Loucy (cell line): ENCODE measurements at regions not wholly inside any gene's neighbourhood (a gene's known extent, or its start where the extent isn't known, plus 50 kb on each side); places are given as distances from the start of the nearest gene placed in this dataset.

Experiments
- H2AFZ ChIP-seq: fragments of 200-600 bp; sonication (generic); 2 replicates; pipeline ENCODE4 v1.6.0; 2016; ENCODE audit warnings: antibody characterized with exemption, mild to moderate bottlenecking, low read length, moderate library complexity
- H3F3A ChIP-seq: fragments of 200-600 bp; 2 replicates; pipeline ENCODE4 v1.6.0; 2016; ENCODE audit warnings: antibody characterized with exemption, low read depth, mild to moderate bottlenecking
- H3K27me3 ChIP-seq: fragments of 200-600 bp; sonication (generic); 2 replicates; pipeline ENCODE4 v1.6.1; 2014; ENCODE audit warnings: low read length, mild to moderate bottlenecking; ENCODE audit not compliant: insufficient read depth, poor library complexity, severe bottlenecking
- H3K36me3 ChIP-seq: fragments of 200-600 bp; sonication (generic); 2 replicates; pipeline ENCODE4 v1.6.1; 2016; ENCODE audit warnings: low read length; ENCODE audit not compliant: insufficient read depth
- H3K4me1 ChIP-seq: fragments of 200-600 bp; sonication (generic); 2 replicates; pipeline ENCODE4 v1.5.1; 2014; ENCODE audit warnings: low read length, mild to moderate bottlenecking; ENCODE audit not compliant: insufficient read depth, poor library complexity, severe bottlenecking
- H3K4me2 ChIP-seq: fragments of 200-600 bp; sonication (generic); 2 replicates; pipeline ENCODE4 v1.6.0; 2014; ENCODE audit warnings: antibody characterized with exemption, low read length, low read depth, mild to moderate bottlenecking; ENCODE audit not compliant: poor library complexity, severe bottlenecking
- H3K4me3 ChIP-seq: fragments of 200-600 bp; sonication (generic); 2 replicates; pipeline ENCODE4 v1.5.1; 2014; ENCODE audit warnings: low read length, mild to moderate bottlenecking, mixed read lengths; ENCODE audit not compliant: poor library complexity, severe bottlenecking
- H3K79me2 ChIP-seq: fragments of 200-600 bp; sonication (generic); 2 replicates; pipeline ENCODE4 v1.6.1; 2014; ENCODE audit warnings: low read length; ENCODE audit not compliant: insufficient read depth
- H3K9ac ChIP-seq: fragments of 200-600 bp; sonication (generic); 2 replicates; pipeline ENCODE4 v1.6.0; 2014; ENCODE audit warnings: mild to moderate bottlenecking, low read depth, low read length, moderate library complexity; ENCODE audit not compliant: poor library complexity, severe bottlenecking
- H3K9me2 ChIP-seq: fragments of 200-600 bp; sonication (generic); replicated peaks from 2 replicates; pipeline ENCODE4 v1.6.1; 2016; ENCODE audit warnings: low read depth, low read length, mixed read lengths
- H3K9me3 ChIP-seq: fragments of 200-600 bp; sonication (generic); 2 replicates; pipeline ENCODE4 v1.6.1; 2014; ENCODE audit warnings: mild to moderate bottlenecking, antibody characterized with exemption, low read length, low read depth; ENCODE audit not compliant: insufficient read depth
- H4K20me1 ChIP-seq: fragments of 200-600 bp; sonication (generic); 2 replicates; pipeline ENCODE4 v1.6.0; 2014; ENCODE audit warnings: antibody characterized with exemption, low read length, mild to moderate bottlenecking; ENCODE audit not compliant: insufficient read depth, poor library complexity, severe bottlenecking
- CTCF ChIP-seq: fragments of 200-600 bp; sonication (generic); conservative IDR thresholded peaks from 2 replicates; pipeline ENCODE4 v1.5.1; 2014; ENCODE audit warnings: mild to moderate bottlenecking, antibody characterized with exemption, low read length
- EZH2phosphoT487 ChIP-seq: fragments of 200-600 bp; IDR thresholded peaks from 2 replicates; pipeline ENCODE4 v1.6.1; 2018; ENCODE audit warnings: antibody characterized with exemption, mild to moderate bottlenecking, moderate library complexity, borderline replicate concordance

GRCh38 chr9:129524582-129525270 is 96.2 kb downstream of the C9orf50 start:
- H3K79me2 ChIP-seq, result no peaks in the 10 kb centered on the region
- H3K4me1 ChIP-seq, result peaks cover 13% of the 10 kb centered on the region
- H3K4me3 ChIP-seq, result no peak overlapping the region
- TF ChIP-seq CTCF (no peak), EZH2phosphoT487 (no peak)
- no peak overlapping the region for H3K9ac ChIP-seq
- H3K9me3 ChIP-seq, result no peaks in the 10 kb centered on the region
- no peak overlapping the region for H2AFZ ChIP-seq
- H4K20me1 ChIP-seq, result no peaks in the 10 kb centered on the region
- no peak overlapping the region for H3K4me2 ChIP-seq
- no peaks in the 10 kb centered on the region for H3F3A ChIP-seq
- H3K9me2 ChIP-seq, result no peaks in the 10 kb centered on the region
- H3K36me3 ChIP-seq, result no peaks in the 10 kb centered on the region
- no peaks in the 10 kb centered on the region for H3K27me3 ChIP-seq

GRCh38 chr9:129523943-129524581 is 96.8 kb downstream of the C9orf50 start:
- H3K9ac ChIP-seq, result no peak overlapping the region
- no peaks in the 10 kb centered on the region for H3K9me2 ChIP-seq
- H2AFZ ChIP-seq, result no peak overlapping the region
- H3K4me2 ChIP-seq, result no peak overlapping the region
- H3K4me1 ChIP-seq, result peaks cover 13% of the 10 kb centered on the region
- no peaks in the 10 kb centered on the region for H3K36me3 ChIP-seq
- no peak for TF ChIP-seq EZH2phosphoT487
- TF ChIP-seq CTCF, result no peak
- H3K4me3 ChIP-seq, result no peak overlapping the region
- no peaks in the 10 kb centered on the region for H3F3A ChIP-seq
- H3K79me2 ChIP-seq, result no peaks in the 10 kb centered on the region
- no peaks in the 10 kb centered on the region for H4K20me1 ChIP-seq
- no peaks in the 10 kb centered on the region for H3K9me3 ChIP-seq
- H3K27me3 ChIP-seq, result no peaks in the 10 kb centered on the region

- H3K27me3 ChIP-seq, result no peaks in the 10 kb centered on the region
- H3F3A ChIP-seq, result no peaks in the 10 kb centered on the region
- no peaks in the 10 kb centered on the region for H4K20me1 ChIP-seq
- no peak overlapping the region for H3K9ac ChIP-seq
- H3K36me3 ChIP-seq, result no peaks in the 10 kb centered on the region
- peaks cover 13% of the 10 kb centered on the region for H3K4me1 ChIP-seq
- no peak overlapping the region for H2AFZ ChIP-seq
- no peaks in the 10 kb centered on the region for H3K9me2 ChIP-seq
- H3K79me2 ChIP-seq, result no peaks in the 10 kb centered on the region
- H3K4me2 ChIP-seq, result no peak overlapping the region
- TF ChIP-seq CTCF (no peak), EZH2phosphoT487 (no peak)
- no peak overlapping the region for H3K4me3 ChIP-seq
- no peaks in the 10 kb centered on the region; the same call in 1 of the 2 replicates for H3K9me3 ChIP-seq
Observed at GRCh38 chr9:129522351-129522750, 98.5 kb downstream of the C9orf50 start.
